ENCODE measurements at regions not wholly inside any gene's neighbourhood (a gene's known extent, or its start where the extent isn't known, plus 50 kb on each side); places are given as distances from the start of the nearest gene placed in this dataset.

DNA sequence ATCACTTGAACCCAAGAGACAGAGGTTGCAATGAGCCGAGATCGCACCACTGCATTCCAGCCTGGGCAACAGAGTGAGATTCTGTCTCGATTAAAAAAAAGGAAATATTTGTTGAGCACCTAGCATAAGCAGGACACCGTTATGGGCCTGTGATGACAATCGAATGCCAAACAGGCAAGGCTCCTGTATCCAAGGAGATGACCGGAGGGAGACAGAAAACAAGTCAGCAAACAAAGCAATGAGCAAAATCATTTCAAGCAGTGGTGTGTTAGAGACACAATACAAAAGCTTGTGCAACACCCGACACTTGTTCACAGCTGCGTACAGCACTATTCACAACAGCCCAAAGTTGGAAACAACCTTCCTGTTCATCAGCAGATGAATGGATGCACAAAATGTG, 87.1 kb upstream of the CPEB4 start:
- Histone ChIP-seq H3K4me1 (no peaks in the 10 kb centered on the region), H3K27ac (no peak overlapping the region), H3K27me3 (no peaks in the 10 kb centered on the region), H3K4me3 (no peak overlapping the region), H3K9me3 (no peaks in the 10 kb centered on the region), H3K36me3 (no peaks in the 10 kb centered on the region)
- no peak for ATAC-seq
- TF ChIP-seq EP300 (IDR thresholded peaks at IDR 0.05): no peak
- TF ChIP-seq POLR2A (IDR thresholded peaks at IDR 0.05): no peak
- TF ChIP-seq, protein P1, sequence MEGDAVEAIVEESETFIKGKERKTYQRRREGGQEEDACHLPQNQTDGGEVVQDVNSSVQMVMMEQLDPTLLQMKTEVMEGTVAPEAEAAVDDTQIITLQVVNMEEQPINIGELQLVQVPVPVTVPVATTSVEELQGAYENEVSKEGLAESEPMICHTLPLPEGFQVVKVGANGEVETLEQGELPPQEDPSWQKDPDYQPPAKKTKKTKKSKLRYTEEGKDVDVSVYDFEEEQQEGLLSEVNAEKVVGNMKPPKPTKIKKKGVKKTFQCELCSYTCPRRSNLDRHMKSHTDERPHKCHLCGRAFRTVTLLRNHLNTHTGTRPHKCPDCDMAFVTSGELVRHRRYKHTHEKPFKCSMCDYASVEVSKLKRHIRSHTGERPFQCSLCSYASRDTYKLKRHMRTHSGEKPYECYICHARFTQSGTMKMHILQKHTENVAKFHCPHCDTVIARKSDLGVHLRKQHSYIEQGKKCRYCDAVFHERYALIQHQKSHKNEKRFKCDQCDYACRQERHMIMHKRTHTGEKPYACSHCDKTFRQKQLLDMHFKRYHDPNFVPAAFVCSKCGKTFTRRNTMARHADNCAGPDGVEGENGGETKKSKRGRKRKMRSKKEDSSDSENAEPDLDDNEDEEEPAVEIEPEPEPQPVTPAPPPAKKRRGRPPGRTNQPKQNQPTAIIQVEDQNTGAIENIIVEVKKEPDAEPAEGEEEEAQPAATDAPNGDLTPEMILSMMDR (IDR thresholded peaks at IDR 0.05): no peak
- no peak for TF ChIP-seq POLR2AphosphoS5 (IDR thresholded peaks at IDR 0.05)
- WGBS, 2 donors (ENCODE audit: low coverage in 1 of 2): 91 to 93% methylated on average over 7 to 8 of the region's 8 CpGs

DNA sequence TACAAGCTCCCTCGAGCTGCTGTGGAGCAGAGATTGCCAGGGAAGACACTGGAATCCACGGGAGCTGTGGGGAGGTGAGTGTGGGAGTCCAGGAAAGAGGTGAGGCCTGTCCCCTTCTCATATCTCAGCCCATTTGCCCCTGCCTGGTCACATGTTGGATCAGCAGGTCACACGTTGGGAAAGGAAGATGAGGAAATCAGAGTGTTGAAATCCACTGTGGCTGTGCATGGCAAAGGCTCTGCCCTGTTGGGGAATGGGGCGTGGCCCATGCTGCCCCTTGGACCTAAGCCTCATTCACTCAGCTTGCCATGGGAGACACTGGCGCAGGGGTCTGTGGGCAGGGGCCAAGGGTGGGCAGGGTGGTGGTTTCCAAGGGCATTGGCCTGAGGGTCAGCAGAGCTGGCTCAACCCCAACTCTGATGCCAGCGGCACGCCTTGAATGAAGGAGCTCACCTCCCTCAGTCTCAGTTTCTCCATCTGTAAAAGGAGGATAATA, 85.4 kb upstream of the CPEB4 start:
- no peaks in the 10 kb centered on the region for H3K36me3 ChIP-seq
- H3K9me3 ChIP-seq: no peaks in the 10 kb centered on the region
- no peak overlapping the region for H3K27ac ChIP-seq
- no peak for TF ChIP-seq EP300 (IDR thresholded peaks at IDR 0.05)
- TF ChIP-seq POLR2AphosphoS5 (IDR thresholded peaks at IDR 0.05): no peak
- TF ChIP-seq, protein P1 (IDR thresholded peaks at IDR 0.05): no peak
- no peak for TF ChIP-seq POLR2A (IDR thresholded peaks at IDR 0.05)
- ATAC-seq: no peak
- no peaks in the 10 kb centered on the region for H3K27me3 ChIP-seq
- WGBS, 2 donors (ENCODE audit: low coverage in 1 of 2): 23 to 80% methylated on average over 3 to 5 of the region's 7 CpGs
- no peaks in the 10 kb centered on the region for H3K4me1 ChIP-seq
- no peak overlapping the region for H3K4me3 ChIP-seq

DNA sequence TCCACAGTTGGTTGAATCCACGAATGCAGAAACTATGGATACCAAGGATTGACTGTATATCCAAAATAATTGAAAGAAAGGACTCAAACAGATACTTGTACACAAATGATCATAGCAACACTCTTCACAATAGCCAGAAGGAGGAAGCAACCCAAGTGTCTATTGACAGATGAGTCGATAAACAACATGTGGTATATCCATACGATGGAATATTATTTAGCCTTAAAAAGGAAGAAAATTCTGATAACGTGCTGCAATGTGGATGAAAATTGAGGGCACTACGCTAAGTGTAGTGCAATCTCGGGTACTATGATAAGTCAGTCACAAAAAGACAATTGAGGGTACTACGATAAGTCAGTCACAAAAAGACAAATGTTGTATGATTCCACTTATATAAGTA, 83.6 kb upstream of the CPEB4 start:
- WGBS, 2 donors (ENCODE audit: low coverage in 1 of 2): 77 to 91% methylated on average over 7 of the region's 7 CpGs
- no peaks in the 10 kb centered on the region for H3K36me3 ChIP-seq
- no peaks in the 10 kb centered on the region for H3K4me1 ChIP-seq
- H3K9me3 ChIP-seq: no peaks in the 10 kb centered on the region
- no peaks in the 10 kb centered on the region for H3K27me3 ChIP-seq
- ATAC-seq: no peak
- TF ChIP-seq EP300 (IDR thresholded peaks at IDR 0.05) (no peak), POLR2A (IDR thresholded peaks at IDR 0.05) (no peak)
- TF ChIP-seq, protein P1 (IDR thresholded peaks at IDR 0.05): no peak
- no peak overlapping the region for H3K27ac ChIP-seq
- no peak overlapping the region for H3K4me3 ChIP-seq

DNA sequence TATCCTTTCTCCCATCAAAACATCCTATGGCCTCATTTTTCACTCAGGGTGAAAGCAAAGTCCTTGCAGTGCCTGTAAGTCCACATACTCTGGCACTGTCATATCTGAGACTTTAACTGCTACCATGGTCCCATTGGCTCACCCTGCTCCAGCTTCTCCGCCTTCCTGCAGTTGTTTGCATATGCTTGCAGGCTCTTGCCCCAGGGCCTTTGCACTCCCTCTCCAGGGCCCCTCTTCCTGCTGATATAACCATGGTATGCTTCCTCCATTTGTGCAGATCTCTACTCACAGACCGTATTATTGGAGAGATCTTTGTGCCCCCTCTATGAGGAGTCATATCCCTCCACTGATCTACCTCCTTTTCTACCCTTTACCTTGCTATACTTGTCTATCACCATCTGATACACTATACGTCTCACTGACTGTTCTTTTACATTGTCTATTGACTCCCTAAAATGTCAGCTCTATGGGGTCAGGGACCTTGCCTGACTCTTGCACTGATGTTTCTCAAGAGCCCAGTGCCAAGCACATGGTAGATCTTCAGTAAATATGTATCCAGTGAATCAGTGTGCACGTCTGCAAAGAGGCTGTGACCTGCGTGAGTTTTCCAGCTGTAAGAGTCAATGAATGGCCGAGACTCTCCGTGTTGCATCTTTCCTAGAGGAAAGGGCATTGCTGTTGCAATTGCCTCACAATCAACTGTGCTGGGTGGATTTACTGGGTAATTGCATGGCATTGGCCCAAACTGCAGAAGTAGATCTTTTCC, 81.7 kb upstream of the CPEB4 start:
- 75 to 83% methylated on average over 6 to 7 of the region's 7 CpGs for WGBS, 2 donors (ENCODE audit: low coverage in 1 of 2)
- no peak for ATAC-seq
- no peaks in the 10 kb centered on the region for H3K27me3 ChIP-seq

More for the DNA sequence above, 81.7 kb upstream of the CPEB4 start:
- no peaks in the 10 kb centered on the region for H3K9me3 ChIP-seq
- no peak overlapping the region for H3K4me3 ChIP-seq
- H3K27ac ChIP-seq: no peak overlapping the region
- no peaks in the 10 kb centered on the region for H3K4me1 ChIP-seq
- H3K36me3 ChIP-seq: no peaks in the 10 kb centered on the region
- TF ChIP-seq POLR2AphosphoS5 (IDR thresholded peaks at IDR 0.05): no peak
- TF ChIP-seq, protein P1 (IDR thresholded peaks at IDR 0.05): no peak
- no peak for TF ChIP-seq EP300 (IDR thresholded peaks at IDR 0.05)
- no peak for TF ChIP-seq POLR2A (IDR thresholded peaks at IDR 0.05)
